HepG2 (cell line): ENCODE measurements at regions not wholly inside any gene's neighbourhood (a gene's known extent, or its start where the extent isn't known, plus 50 kb on each side); places are given as distances from the start of the nearest gene placed in this dataset.

ENCODE experiments used
- ATF5 ChIP-seq: sonication (generic); formaldehyde crosslinking; IDR thresholded peaks from 2 replicates; pipeline ENCODE4 v1.4.0; 2020; ENCODE audit warnings: mild to moderate bottlenecking, low read depth, missing genetic modification reagents
- HMG20A ChIP-seq: IDR thresholded peaks from 2 replicates; pipeline ENCODE4 v1.6.1; 2016; ENCODE audit warnings: borderline replicate concordance
- KIAA2018 ChIP-seq: sonication (generic); formaldehyde crosslinking; IDR thresholded peaks from 2 replicates; pipeline ENCODE4 v1.5.0; 2020; ENCODE audit warnings: mild to moderate bottlenecking, missing genetic modification reagents, borderline replicate concordance
- KLF12 ChIP-seq: sonication (generic); formaldehyde crosslinking; IDR thresholded peaks from 2 replicates; pipeline ENCODE4 v1.4.0; 2020; ENCODE audit warnings: missing genetic modification reagents, borderline replicate concordance
- NR0B2 ChIP-seq: sonication (generic); formaldehyde crosslinking; IDR thresholded peaks from 2 replicates; pipeline ENCODE4 v1.4.0; 2020; ENCODE audit warnings: mild to moderate bottlenecking, missing genetic modification reagents
- REST ChIP-seq, 2 experiments: IDR thresholded peaks; 2 replicates each; pipeline ENCODE4 v1.6.1; 2011 to 2012; ENCODE audit warnings: low read length in 2 of 2, borderline replicate concordance in 1 of 2, low read depth in 1 of 2, mild to moderate bottlenecking in 1 of 2, moderate library complexity in 1 of 2
- SIX4 ChIP-seq: sonication (generic); formaldehyde crosslinking; IDR thresholded peaks from 2 replicates; pipeline ENCODE4 v1.4.0; 2020; ENCODE audit warnings: missing genetic modification reagents
- SMAD9 ChIP-seq: sonication (generic); formaldehyde crosslinking; IDR thresholded peaks from 2 replicates; pipeline ENCODE4 v1.5.1; 2020; ENCODE audit warnings: mild to moderate bottlenecking, missing genetic modification reagents
- SRF ChIP-seq: IDR thresholded peaks from 2 replicates; pipeline ENCODE4 v1.6.1; 2011; ENCODE audit warnings: mild to moderate bottlenecking, low read depth, low read length, moderate library complexity
- TBX2 ChIP-seq: sonication (generic); formaldehyde crosslinking; IDR thresholded peaks from 2 replicates; pipeline ENCODE4 v1.5.0; 2020; ENCODE audit warnings: missing genetic modification reagents, mild to moderate bottlenecking, borderline replicate concordance
- ZBTB4 ChIP-seq: sonication (generic); formaldehyde crosslinking; IDR thresholded peaks from 2 replicates; pipeline ENCODE4 v1.4.0; 2020; ENCODE audit warnings: missing genetic modification reagents, mild to moderate bottlenecking, borderline replicate concordance
- ZFP90 ChIP-seq: sonication (generic); formaldehyde crosslinking; IDR thresholded peaks from 2 replicates; pipeline ENCODE4 v1.8.0; 2022; ENCODE audit warnings: missing genetic modification reagents, mild to moderate bottlenecking, inconsistent platforms, borderline replicate concordance
- ZNF816 ChIP-seq: sonication (generic); formaldehyde crosslinking; IDR thresholded peaks from 2 replicates; pipeline ENCODE4 v1.8.0; 2022; ENCODE audit warnings: missing genetic modification reagents, mild to moderate bottlenecking, borderline replicate concordance

GRCh38 chr9:79073201-79073600, 498.6 kb upstream of the TLE4 start (continued):
- no peak for TF ChIP-seq ZBTB4 (CRISPR knock-in tag)
- no peak for TF ChIP-seq TBX2
- no peak for TF ChIP-seq SMAD9 (CRISPR knock-in tag)
- TF ChIP-seq SIX4 (CRISPR knock-in tag): no peak
- no peak for TF ChIP-seq SRF
- no peak for TF ChIP-seq ZFP90 (CRISPR knock-in tag)
- no peak for TF ChIP-seq KLF12 (CRISPR knock-in tag)
- no peak for TF ChIP-seq ZNF816 (CRISPR knock-in tag)
- no peak for TF ChIP-seq KIAA2018 (CRISPR knock-in tag)
- TF ChIP-seq HMG20A (CRISPR knock-in tag): no peak
- no peak for TF ChIP-seq ATF5
- no peak for TF ChIP-seq REST (IDR thresholded peaks at IDR 0.05; ENCODE audit: borderline replicate concordance in 1 of 2, low read depth in 1 of 2, low read length in 2 of 2)
- no peak for TF ChIP-seq NR0B2 (CRISPR knock-in tag)
